ENCODE measurements at regions not wholly inside any gene's neighbourhood (a gene's known extent, or its start where the extent isn't known, plus 50 kb on each side); places are given as distances from the start of the nearest gene placed in this dataset.

GRCh38 chr10:30688456-30688855 lies 58.9 kb upstream of the LYZL2 start:
- no peak for TF ChIP-seq CTCF (IDR thresholded peaks at IDR 0.05; ENCODE audit: low read depth, low read length, poor library complexity, severe bottlenecking)
- TF ChIP-seq EZH2phosphoT487 (IDR thresholded peaks at IDR 0.05; ENCODE audit: borderline replicate concordance, low read length), result no peak
- Histone ChIP-seq H3K4me3 (ENCODE audit: low read length) (no peak overlapping the region), H3K36me3 (ENCODE audit: control insufficient read depth, low read length) (no peaks in the 10 kb centered on the region), H3K9me2 (replicated peaks; ENCODE audit: control insufficient read depth, low read length) (no peaks in the 10 kb centered on the region), H4K20me1 (ENCODE audit: control insufficient read depth, insufficient read depth, low read depth, low read length) (no peaks in the 10 kb centered on the region), H3K9me3 (ENCODE audit: control insufficient read depth, insufficient read depth, low read length) (no peaks in the 10 kb centered on the region), H3K27ac (ENCODE audit: low read depth, low read length) (no peak overlapping the region), H3K79me2 (ENCODE audit: control insufficient read depth, low read length) (no peaks in the 10 kb centered on the region), H3K27me3 (ENCODE audit: control insufficient read depth, low read length) (peaks cover 10% of the 10 kb centered on the region), H3K4me1 (ENCODE audit: control insufficient read depth, low read length) (peaks cover 27% of the 10 kb centered on the region), H3F3A (ENCODE audit: control insufficient read depth, insufficient read depth) (no peaks in the 10 kb centered on the region), H3K4me2 (ENCODE audit: low read length) (peak overlapping the region; percentile 10)

GRCh38 chr10:30687698-30688213 lies 58.2 kb upstream of the LYZL2 start:
- Histone ChIP-seq H3K36me3 (ENCODE audit: control insufficient read depth, low read length) (no peaks in the 10 kb centered on the region), H3F3A (ENCODE audit: control insufficient read depth, insufficient read depth) (no peaks in the 10 kb centered on the region), H3K4me2 (ENCODE audit: low read length) (peak overlapping the region; percentile 18; the same call in 1 of the 2 replicates), H3K27me3 (ENCODE audit: control insufficient read depth, low read length) (peaks cover 10% of the 10 kb centered on the region), H3K9me2 (replicated peaks; ENCODE audit: control insufficient read depth, low read length) (no peaks in the 10 kb centered on the region), H3K9me3 (ENCODE audit: control insufficient read depth, insufficient read depth, low read length) (no peaks in the 10 kb centered on the region), H4K20me1 (ENCODE audit: control insufficient read depth, insufficient read depth, low read depth, low read length) (no peaks in the 10 kb centered on the region), H3K4me1 (ENCODE audit: control insufficient read depth, low read length) (peaks cover 24% of the 10 kb centered on the region), H3K79me2 (ENCODE audit: control insufficient read depth, low read length) (no peaks in the 10 kb centered on the region), H3K27ac (ENCODE audit: low read depth, low read length) (no peak overlapping the region), H3K4me3 (ENCODE audit: low read length) (no peak overlapping the region)
- TF ChIP-seq EZH2phosphoT487 (IDR thresholded peaks at IDR 0.05; ENCODE audit: borderline replicate concordance, low read length) (no peak), CTCF (IDR thresholded peaks at IDR 0.05; ENCODE audit: low read depth, low read length, poor library complexity, severe bottlenecking) (peak; percentile 93)

- H3K36me3 ChIP-seq (ENCODE audit: control insufficient read depth, low read length), result no peaks in the 10 kb centered on the region
- no peak overlapping the region for H3K4me3 ChIP-seq (ENCODE audit: low read length)
- no peaks in the 10 kb centered on the region for H3K9me3 ChIP-seq (ENCODE audit: control insufficient read depth, insufficient read depth, low read length)
- no peaks in the 10 kb centered on the region for H3K9me2 ChIP-seq (replicated peaks; ENCODE audit: control insufficient read depth, low read length)
- H3F3A ChIP-seq (ENCODE audit: control insufficient read depth, insufficient read depth), result no peaks in the 10 kb centered on the region
- H4K20me1 ChIP-seq (ENCODE audit: control insufficient read depth, insufficient read depth, low read depth, low read length), result no peaks in the 10 kb centered on the region
- H3K27ac ChIP-seq (ENCODE audit: low read depth, low read length), result no peak overlapping the region
- TF ChIP-seq CTCF (IDR thresholded peaks at IDR 0.05; ENCODE audit: low read depth, low read length, poor library complexity, severe bottlenecking) (no peak), EZH2phosphoT487 (IDR thresholded peaks at IDR 0.05; ENCODE audit: borderline replicate concordance, low read length) (no peak)
- H3K4me1 ChIP-seq (ENCODE audit: control insufficient read depth, low read length), result peaks cover 14% of the 10 kb centered on the region
- H3K27me3 ChIP-seq (ENCODE audit: control insufficient read depth, low read length), result peaks cover 19% of the 10 kb centered on the region
- no peaks in the 10 kb centered on the region for H3K79me2 ChIP-seq (ENCODE audit: control insufficient read depth, low read length)
- no peak overlapping the region for H3K4me2 ChIP-seq (ENCODE audit: low read length)
Measured at GRCh38 chr10:30686708-30687107, 57.2 kb upstream of the LYZL2 start.
